HG03520 (cell line): ENCODE measurements at regions not wholly inside any gene's neighbourhood (a gene's known extent, or its start where the extent isn't known, plus 50 kb on each side); places are given as distances from the start of the nearest gene placed in this dataset.

Experiments
- ATAC-seq: cut with Tn5 transposase; IDR thresholded peaks from one replicate; pipeline ENCODE4 v1.9.1; 2021; ENCODE audit warnings: mild to moderate bottlenecking, moderate library complexity; ENCODE audit not compliant: unreplicated experiment

- ATAC-seq, result no peak
Observed at GRCh38 chr14:76974365-76974764, 54.1 kb downstream of the IRF2BPL start.

DNA sequence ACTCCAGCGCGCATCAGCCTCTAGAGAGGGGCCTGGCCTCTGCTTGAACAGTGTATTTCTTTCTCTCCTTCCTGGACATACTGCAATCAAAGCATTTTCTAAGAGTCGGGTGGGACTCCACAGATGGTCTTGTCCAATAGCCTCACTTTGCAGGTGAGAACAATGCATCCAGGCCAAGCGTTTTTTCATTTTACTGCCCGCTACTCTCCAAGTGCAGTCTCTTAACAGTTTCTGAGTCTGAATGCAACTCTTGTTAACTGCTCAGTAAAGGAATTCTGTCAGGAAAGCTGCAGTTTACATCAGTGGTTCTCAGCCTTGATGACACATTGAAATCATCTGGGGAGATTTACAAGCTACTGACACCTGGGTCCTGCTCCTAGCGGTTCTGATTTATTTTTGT is 57.0 kb downstream of the IRF2BPL start:
- ATAC-seq, result no peak

DNA sequence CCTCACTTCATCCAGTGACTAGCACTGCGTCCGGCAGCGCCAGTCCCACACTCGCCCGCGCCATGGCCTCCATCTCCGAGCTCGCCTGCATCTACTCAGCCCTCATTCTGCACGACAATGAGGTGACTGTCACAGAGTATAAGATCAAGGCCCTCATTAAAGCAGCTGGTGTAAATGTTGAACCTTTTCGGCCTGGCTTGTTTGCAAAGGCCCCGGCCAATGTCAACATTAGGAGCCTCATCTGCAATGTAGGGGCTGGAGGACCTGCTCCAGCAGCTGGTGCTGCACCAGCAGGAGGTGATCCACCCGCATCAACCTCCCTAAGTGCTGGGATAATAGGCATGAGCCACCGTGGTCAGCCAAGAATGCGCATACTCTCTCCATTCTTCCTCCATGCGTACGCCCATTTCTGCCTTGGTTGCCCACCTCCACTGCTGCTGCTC is 59.9 kb downstream of the IRF2BPL start:
- no peak for ATAC-seq

GRCh38 chr14:76967788-76968187 is 60.7 kb downstream of the IRF2BPL start:
- no peak for ATAC-seq

- ATAC-seq, result no peak
Observed at GRCh38 chr14:76965232-76965631, 63.3 kb downstream of the IRF2BPL start.

DNA sequence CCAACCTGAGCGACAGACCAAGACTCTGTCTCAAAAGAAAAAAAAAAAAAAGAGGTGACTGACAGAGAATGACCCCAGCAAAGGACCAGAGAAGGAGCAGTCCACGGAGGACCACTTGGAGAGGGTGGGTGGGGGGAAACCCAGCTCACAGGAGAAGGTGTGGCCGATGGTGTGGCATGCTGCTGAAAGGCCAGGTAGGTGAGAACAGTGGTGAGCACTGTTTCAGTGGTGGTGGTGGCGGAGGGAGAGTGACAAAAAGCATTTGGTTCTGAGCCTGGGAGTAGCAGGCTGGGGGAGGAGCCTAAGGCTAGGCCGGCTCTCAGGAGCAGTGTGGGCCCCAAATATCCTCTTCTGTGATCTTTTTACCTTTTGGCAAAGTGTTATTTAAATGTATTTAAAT is 63.8 kb downstream of the IRF2BPL start:
- ATAC-seq, result no peak

- ATAC-seq, result no peak
Observed at GRCh38 chr14:76963372-76963771, 65.1 kb downstream of the IRF2BPL start.

DNA sequence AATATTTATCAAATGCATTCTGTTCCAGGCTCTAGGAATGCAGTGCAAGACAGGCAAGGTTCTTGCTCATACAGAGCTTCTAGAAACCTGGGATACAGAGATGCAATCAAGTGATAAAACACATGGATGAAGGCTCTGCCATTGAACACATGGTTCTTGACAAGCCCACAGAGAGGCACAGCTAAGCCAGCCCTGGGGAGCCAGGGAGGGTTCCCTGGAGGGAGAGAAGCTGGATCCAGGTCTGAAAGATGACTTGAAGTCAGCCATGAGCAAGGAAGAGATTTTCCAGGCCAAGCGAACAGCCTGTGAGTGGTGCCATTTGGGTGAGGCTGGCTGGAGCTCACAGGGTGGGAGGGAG is 66.2 kb downstream of the IRF2BPL start:
- no peak for ATAC-seq

DNA sequence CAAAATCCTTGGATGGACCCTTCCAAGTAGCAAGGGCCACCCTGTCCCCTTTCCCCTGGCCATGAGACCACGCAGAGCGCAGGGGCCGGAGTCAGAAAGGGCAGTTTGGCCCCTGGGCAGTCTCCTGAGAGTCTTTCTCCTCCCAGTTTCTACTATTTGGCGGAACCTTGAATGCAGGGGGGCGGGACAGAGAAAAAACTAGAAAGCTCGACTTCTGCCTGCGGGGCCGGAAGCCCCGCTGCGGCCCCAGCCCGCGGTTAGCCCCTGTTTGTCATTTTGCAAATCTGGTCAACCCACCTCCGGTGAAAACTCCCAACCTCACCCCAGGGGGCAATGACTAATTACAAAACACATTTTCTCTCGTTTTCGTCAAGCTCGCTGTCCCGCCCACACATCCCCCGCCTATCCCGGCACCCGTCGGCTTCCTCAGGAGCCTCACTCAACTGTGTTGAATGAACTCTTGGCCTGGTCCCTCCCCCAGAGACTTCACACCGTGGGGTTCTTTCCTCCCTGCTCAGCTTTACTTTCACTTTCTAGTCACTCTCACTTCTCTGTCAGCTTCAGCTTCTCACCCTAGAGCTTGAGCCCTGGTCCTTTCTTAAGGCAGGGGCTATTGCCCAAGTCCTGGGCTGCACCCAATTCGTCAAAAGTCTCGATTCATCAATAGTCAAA is 66.7 kb downstream of the IRF2BPL start:
- peak; percentile 76 for ATAC-seq

GRCh38 chr14:76958980-76959710 is 69.4 kb downstream of the IRF2BPL start:
- ATAC-seq, result peak; percentile 18

DNA sequence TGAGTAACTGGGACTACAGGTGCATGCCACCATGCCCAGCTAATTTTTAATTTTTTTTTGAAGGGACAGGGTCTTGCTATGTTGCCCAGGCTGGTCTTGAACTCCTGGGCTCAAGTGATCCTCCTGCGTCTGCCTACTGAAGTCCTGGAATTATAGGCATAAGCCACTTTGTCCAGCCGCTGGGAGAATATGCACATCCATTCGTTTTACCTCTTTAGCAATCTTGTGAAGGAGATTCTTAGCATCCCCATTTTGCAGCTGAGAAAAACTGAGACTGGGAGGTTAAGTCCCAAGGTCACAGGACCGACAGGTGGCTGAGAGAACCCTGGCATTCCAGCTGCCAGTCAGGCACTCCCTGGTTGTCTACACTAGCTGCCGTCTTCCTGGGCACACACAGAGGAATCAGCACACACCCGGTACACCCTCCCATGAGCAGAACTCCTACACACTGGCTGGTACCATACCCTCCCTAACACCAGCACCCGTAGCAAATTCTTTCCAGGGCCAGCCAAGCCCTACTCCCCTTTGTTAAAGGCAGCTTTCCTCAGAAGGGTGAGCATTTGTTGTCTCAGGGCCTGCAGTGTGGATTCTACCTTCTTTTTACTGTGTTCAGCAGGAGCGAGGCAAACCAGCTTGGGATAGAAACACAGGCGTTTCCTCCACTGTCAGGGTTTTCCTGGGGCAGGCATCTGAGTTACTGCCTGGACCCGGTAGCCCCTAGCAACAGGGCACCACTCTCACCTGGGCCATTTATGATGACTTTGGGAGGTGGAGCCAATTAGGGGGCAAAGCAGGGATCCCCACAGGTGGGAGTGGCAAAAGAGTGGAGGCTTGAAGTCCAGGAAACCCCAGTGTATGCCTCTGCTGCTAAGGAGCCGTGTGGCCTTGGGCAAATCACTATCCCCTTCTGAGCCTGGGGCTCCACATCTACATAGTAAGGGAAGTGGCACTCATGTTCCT is 70.2 kb downstream of the IRF2BPL start:
- ATAC-seq, result no peak

DNA sequence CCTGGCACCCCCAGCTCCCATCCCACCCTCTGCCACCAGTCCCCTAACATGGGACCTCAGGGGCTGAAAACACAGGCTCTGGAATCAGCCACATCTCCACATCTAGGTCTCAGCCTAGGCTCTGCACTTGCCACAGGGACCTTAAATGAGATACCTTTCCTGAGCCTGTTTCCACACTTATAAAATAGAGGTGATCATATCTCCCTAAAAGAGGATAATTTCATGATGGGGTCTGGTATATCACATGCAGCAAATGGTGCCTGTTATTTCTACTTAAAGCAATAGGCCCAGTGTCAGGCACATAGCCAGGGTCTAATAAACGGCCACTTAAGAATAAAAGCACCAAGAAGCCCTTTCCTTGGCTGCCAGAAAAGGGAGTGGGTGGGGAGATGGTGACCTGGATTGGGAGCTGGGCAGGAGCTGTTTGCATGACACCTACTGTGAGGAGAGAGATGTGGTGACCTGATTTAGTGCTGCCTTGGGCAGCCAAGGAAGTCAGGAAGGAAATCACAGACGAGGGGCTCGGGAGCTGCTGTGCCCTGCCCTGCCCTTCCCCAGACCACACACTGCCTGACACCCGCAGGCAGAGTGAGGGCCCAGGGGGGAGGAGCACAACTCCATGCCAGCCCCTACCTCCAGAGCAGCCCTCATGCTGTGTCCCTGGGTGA is 71.2 kb downstream of the IRF2BPL start:
- no peak for ATAC-seq

- peak; percentile 21 for ATAC-seq
Observed at GRCh38 chr14:76956316-76957090, 72.0 kb downstream of the IRF2BPL start.

DNA sequence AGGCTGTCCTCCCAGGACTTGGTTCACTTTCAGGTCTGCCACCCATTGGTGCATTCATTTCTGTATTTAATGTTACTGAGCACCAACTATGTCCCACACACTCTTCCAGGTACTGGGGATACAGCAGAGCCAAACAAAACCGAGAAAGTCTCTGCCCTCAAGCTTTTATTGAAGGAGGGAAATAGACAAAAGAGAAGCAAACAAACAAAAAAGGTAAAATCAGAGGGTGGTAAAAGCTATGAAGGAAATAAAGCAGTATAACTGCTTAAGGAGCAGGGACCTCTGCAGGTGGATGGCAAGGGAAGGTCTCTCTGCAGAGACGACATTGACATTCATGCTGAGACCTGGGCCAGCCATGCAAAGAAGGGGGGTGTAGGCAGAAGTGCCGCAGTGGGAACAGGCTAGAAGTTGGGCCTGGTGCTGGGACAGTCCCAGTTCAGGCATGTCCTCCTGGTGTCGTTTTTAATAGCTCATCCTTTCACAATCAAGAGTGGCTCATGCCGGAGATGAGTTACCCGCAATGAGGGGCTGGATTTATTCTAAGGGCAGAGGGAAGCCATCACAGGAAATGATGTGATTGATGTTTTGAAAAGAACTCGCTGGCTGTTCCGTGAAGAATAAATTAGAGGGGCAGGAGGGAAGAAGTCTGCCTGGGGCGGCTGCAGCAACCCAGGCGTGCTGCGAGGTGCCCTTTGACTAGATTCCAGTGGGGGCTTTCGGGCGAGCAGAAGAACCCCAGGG is 72.8 kb downstream of the IRF2BPL start:
- ATAC-seq, result no peak

GRCh38 chr14:76954394-76955190 is 73.9 kb downstream of the IRF2BPL start:
- no peak for ATAC-seq

- no peak for ATAC-seq
Observed at GRCh38 chr14:76953311-76953945, 75.1 kb downstream of the IRF2BPL start.

DNA sequence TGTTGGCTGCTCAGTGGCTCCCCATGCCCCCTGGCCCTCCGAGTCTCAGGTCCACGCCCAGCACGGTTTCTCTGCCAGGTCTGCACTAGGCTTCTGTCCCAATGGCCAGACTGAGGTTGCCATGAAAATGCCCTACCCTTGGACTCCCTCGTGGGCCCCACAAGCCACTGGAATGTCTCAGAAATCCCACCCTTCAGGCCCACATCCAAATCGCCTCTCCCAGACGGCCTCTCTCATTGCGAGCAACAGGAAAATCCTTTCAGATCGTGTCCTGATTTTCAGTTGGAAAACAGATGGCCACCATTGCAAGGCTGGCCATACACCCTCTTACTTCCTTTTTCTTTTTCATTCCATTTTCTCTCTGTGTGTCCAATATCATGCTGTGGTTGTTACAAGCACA is 77.3 kb downstream of the IRF2BPL start:
- ATAC-seq, result no peak
